Peyer's patch (tissue), 4 donors: ENCODE measurements at regions not wholly inside any gene's neighbourhood (a gene's known extent, or its start where the extent isn't known, plus 50 kb on each side); places are given as distances from the start of the nearest gene placed in this dataset.
A peak's percentile ranks its signal among the peaks of the same experiment; 100 is the strongest.

ENCODE experiments used
- DNase-seq, 3 donors: peaks; one replicate each; pipeline ENCODE4 v3.0.0-alpha.2; 2017 to 2019
- H3K27ac ChIP-seq, 4 donors: fragments of 200-600 bp; sonication (generic); one replicate each; pipeline ENCODE4 v1.5.1; 2016 to 2019
- H3K27me3 ChIP-seq, 2 donors: fragments of 200-600 bp; sonication (generic); one replicate each; pipeline ENCODE4 v1.5.1; 2019
- H3K36me3 ChIP-seq, 3 donors: fragments of 200-600 bp; sonication (generic); one replicate each; pipeline ENCODE4 v1.5.1; 2016 to 2019
- H3K4me1 ChIP-seq, 4 donors: fragments of 200-600 bp; sonication (generic); one replicate each; pipeline ENCODE4 v1.5.1; 2016 to 2019
- H3K4me3 ChIP-seq, 4 donors: fragments of 200-600 bp; sonication (generic); 1 replicate in 3 of 4; 2 replicates in 1 of 4; pipeline ENCODE4 v1.5.1; 2016 to 2019; ENCODE audit warnings: mild to moderate bottlenecking in 1 of 4
- H3K9me3 ChIP-seq, 4 donors: fragments of 200-600 bp; sonication (generic); one replicate each; pipeline ENCODE4 v1.5.1; 2016 to 2019; ENCODE audit warnings: mild to moderate bottlenecking in 1 of 4
- POLR2A ChIP-seq, 2 donors: fragments of 450-650 bp; IDR thresholded peaks; one replicate each; pipeline ENCODE4 v1.5.1; 2017; ENCODE audit warnings: antibody characterized with exemption in 2 of 2, mild to moderate bottlenecking in 2 of 2, moderate library complexity in 2 of 2
- TF ChIP-seq, protein P1 (sequence below), 6 experiments: fragments of 450-650 bp in 4 of 6; fragments of 200-600 bp in 2 of 6; sonication (generic) in 1 of 6; IDR thresholded peaks; one replicate each; pipeline ENCODE4 v1.5.1; 2017 to 2019; ENCODE audit warnings: antibody characterized with exemption in 6 of 6, mild to moderate bottlenecking in 3 of 6, moderate library complexity in 1 of 6

- Histone ChIP-seq H3K36me3 (no peaks in the 10 kb centered on the region), H3K27me3 (no peaks in the 10 kb centered on the region), H3K9me3 (no peaks in the 10 kb centered on the region), H3K27ac (no peak overlapping the region), H3K4me3 (no peak overlapping the region), H3K4me1 (no peaks in the 10 kb centered on the region)
- DNase-seq, result no peak
- TF ChIP-seq, protein P1, sequence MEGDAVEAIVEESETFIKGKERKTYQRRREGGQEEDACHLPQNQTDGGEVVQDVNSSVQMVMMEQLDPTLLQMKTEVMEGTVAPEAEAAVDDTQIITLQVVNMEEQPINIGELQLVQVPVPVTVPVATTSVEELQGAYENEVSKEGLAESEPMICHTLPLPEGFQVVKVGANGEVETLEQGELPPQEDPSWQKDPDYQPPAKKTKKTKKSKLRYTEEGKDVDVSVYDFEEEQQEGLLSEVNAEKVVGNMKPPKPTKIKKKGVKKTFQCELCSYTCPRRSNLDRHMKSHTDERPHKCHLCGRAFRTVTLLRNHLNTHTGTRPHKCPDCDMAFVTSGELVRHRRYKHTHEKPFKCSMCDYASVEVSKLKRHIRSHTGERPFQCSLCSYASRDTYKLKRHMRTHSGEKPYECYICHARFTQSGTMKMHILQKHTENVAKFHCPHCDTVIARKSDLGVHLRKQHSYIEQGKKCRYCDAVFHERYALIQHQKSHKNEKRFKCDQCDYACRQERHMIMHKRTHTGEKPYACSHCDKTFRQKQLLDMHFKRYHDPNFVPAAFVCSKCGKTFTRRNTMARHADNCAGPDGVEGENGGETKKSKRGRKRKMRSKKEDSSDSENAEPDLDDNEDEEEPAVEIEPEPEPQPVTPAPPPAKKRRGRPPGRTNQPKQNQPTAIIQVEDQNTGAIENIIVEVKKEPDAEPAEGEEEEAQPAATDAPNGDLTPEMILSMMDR (IDR thresholded peaks at IDR 0.05), result no peak
- no peak for TF ChIP-seq POLR2A (IDR thresholded peaks at IDR 0.05)
These were observed 142.9 kb downstream of the BACH1 start for GRCh38 chr21:29441651-29442050.

- no peak for DNase-seq
- no peaks in the 10 kb centered on the region for H3K27me3 ChIP-seq
- no peaks in the 10 kb centered on the region for H3K9me3 ChIP-seq
- H3K36me3 ChIP-seq, result no peaks in the 10 kb centered on the region
- H3K4me3 ChIP-seq, result no peak overlapping the region
- no peak for TF ChIP-seq POLR2A (IDR thresholded peaks at IDR 0.05)
- TF ChIP-seq, protein P1 (IDR thresholded peaks at IDR 0.05), result no peak
- no peaks in the 10 kb centered on the region for H3K4me1 ChIP-seq
- no peak overlapping the region for H3K27ac ChIP-seq
These were observed 144.8 kb downstream of the BACH1 start for GRCh38 chr21:29443411-29444010.

- no peaks in the 10 kb centered on the region for H3K27me3 ChIP-seq
- H3K36me3 ChIP-seq, result no peaks in the 10 kb centered on the region
- H3K4me1 ChIP-seq, result no peaks in the 10 kb centered on the region
- DNase-seq, result no peak
- H3K4me3 ChIP-seq, result no peak overlapping the region
- TF ChIP-seq POLR2A (IDR thresholded peaks at IDR 0.05), result no peak
- TF ChIP-seq, protein P1 (IDR thresholded peaks at IDR 0.05), result no peak
- no peaks in the 10 kb centered on the region for H3K9me3 ChIP-seq
- no peak overlapping the region for H3K27ac ChIP-seq
These were observed 150.0 kb downstream of the BACH1 start for GRCh38 chr21:29448766-29449165.

GRCh38 chr21:29449306-29449950, 150.7 kb downstream of the BACH1 start:
- TF ChIP-seq, protein P1 (IDR thresholded peaks at IDR 0.05), result no peak
- no peak for TF ChIP-seq POLR2A (IDR thresholded peaks at IDR 0.05)
- no peaks in the 10 kb centered on the region for H3K36me3 ChIP-seq
- H3K9me3 ChIP-seq, result no peaks in the 10 kb centered on the region
- no peaks in the 10 kb centered on the region for H3K4me1 ChIP-seq
- H3K27me3 ChIP-seq, result no peaks in the 10 kb centered on the region
- H3K27ac ChIP-seq, result peak overlapping the region in 1 of 4 donors; percentile 56
- DNase-seq, result no peak
- H3K4me3 ChIP-seq, result no peak overlapping the region

GRCh38 chr21:29450058-29450457, 151.3 kb downstream of the BACH1 start:
- no peak overlapping the region for H3K4me3 ChIP-seq

More at GRCh38 chr21:29450058-29450457, 151.3 kb downstream of the BACH1 start:
- H3K4me1 ChIP-seq, result no peaks in the 10 kb centered on the region
- H3K27me3 ChIP-seq, result no peaks in the 10 kb centered on the region
- H3K9me3 ChIP-seq, result no peaks in the 10 kb centered on the region
- H3K36me3 ChIP-seq, result no peaks in the 10 kb centered on the region
- H3K27ac ChIP-seq, result peak overlapping the region in 1 of 4 donors; percentile 56
- TF ChIP-seq POLR2A (IDR thresholded peaks at IDR 0.05), result no peak
- TF ChIP-seq, protein P1 (IDR thresholded peaks at IDR 0.05), result no peak
- no peak for DNase-seq
